Endothelial cell of umbilical vein (primary cell): ENCODE measurements at regions not wholly inside any gene's neighbourhood (a gene's known extent, or its start where the extent isn't known, plus 50 kb on each side); places are given as distances from the start of the nearest gene placed in this dataset.

Experiments
- BruUV-seq: library from RNA; stranded (reverse); fragments of 400-500 nt; replicated peaks from 2 replicates; lab custom pipeline; 2021; lab: Mats Ljungman, UMichigan
- CTCF ChIA-PET: fragments of 300-600, 350-600 bp; sonication (Branson Sonifier 250); formaldehyde crosslinking; loops from one replicate; lab custom pipeline; 2021; ENCODE audit warnings: antibody characterized with exemption, inconsistent platforms; lab: Charles Lee
- POLR2A ChIA-PET: fragments of 300-600, 350-600 bp; sonication (Branson Sonifier 250); formaldehyde crosslinking; loops from one replicate; lab custom pipeline; 2021; ENCODE audit warnings: antibody characterized with exemption, inconsistent platforms; lab: Charles Lee
- DNase-seq: peaks from one replicate; pipeline ENCODE4 v3.0.0-alpha.2; 2011; ENCODE audit warnings: low read depth, low spot score
- FAIRE-seq: peaks from 2 replicates; lab custom pipeline; 2011; peaks lifted over from hg19 to GRCh38; lab: Jason Lieb, UNC
- H2AFZ ChIP-seq: 2 replicates; pipeline ENCODE4 v1.6.0; 2012; ENCODE audit warnings: low read depth, low read length, control low read depth, inconsistent platforms
- H3K27ac ChIP-seq: 2 replicates; pipeline ENCODE4 v1.5.1; 2011; ENCODE audit warnings: low read depth, mild to moderate bottlenecking, control low read depth, low read length, moderate library complexity; ENCODE audit not compliant: insufficient read depth
- H3K27me3 ChIP-seq, 2 experiments: 2 replicates each; pipeline versions ENCODE4 v1.6.0 to v1.6.1; 2011; ENCODE audit warnings: low read length in 2 of 2, mixed read lengths in 1 of 2; ENCODE audit not compliant: control insufficient read depth in 2 of 2, insufficient read depth in 2 of 2
- H3K36me3 ChIP-seq, 2 experiments: 2 replicates in 1 of 2; 3 replicates in 1 of 2; pipeline ENCODE4 v1.5.1; 2011; ENCODE audit warnings: low read length in 2 of 2, mild to moderate bottlenecking in 1 of 2, moderate library complexity in 1 of 2; ENCODE audit not compliant: control insufficient read depth in 2 of 2, insufficient read depth in 2 of 2; ENCODE audit errors: extremely low read depth in 1 of 2
- H3K4me1 ChIP-seq: 3 replicates; pipeline ENCODE4 v1.5.1; 2011; ENCODE audit warnings: mild to moderate bottlenecking, low read length; ENCODE audit not compliant: control insufficient read depth, insufficient read depth; ENCODE audit errors: extremely low read depth
- H3K4me2 ChIP-seq: 2 replicates; pipeline ENCODE4 v1.6.1; 2011; ENCODE audit warnings: low read length, control low read depth, mixed read lengths; ENCODE audit not compliant: insufficient read depth
- H3K4me3 ChIP-seq, 3 experiments: fragments of 200-600 bp in 1 of 3; sonication (generic), shearing (Covaris generic) in 1 of 3; replicated peaks in 1 of 3; 2 replicates each; pipeline ENCODE4 v1.5.1; 2011 to 2016; ENCODE audit warnings: control low read depth in 3 of 3, low read length in 3 of 3, mild to moderate bottlenecking in 2 of 3, inconsistent platforms in 1 of 3, low read depth in 1 of 3, moderate library complexity in 1 of 3; ENCODE audit not compliant: insufficient read depth in 1 of 3
- H3K79me2 ChIP-seq: 2 replicates; pipeline ENCODE4 v1.6.0; 2012; ENCODE audit warnings: low read length, inconsistent platforms; ENCODE audit not compliant: control insufficient read depth, insufficient read depth
- H3K9ac ChIP-seq: replicated peaks from 2 replicates; pipeline ENCODE3; 2011; ENCODE audit warnings: low read length, control low read depth; ENCODE audit not compliant: insufficient read depth; ENCODE audit errors: extremely low read depth
- H3K9me1 ChIP-seq: replicated peaks from 3 replicates; pipeline ENCODE4 v1.6.0; 2011; ENCODE audit warnings: mild to moderate bottlenecking, low read length; ENCODE audit not compliant: control insufficient read depth, insufficient read depth; ENCODE audit errors: extremely low read depth
- H3K9me3 ChIP-seq: replicated peaks from 2 replicates; pipeline ENCODE4 v1.5.1; 2012; ENCODE audit warnings: low read length, inconsistent platforms; ENCODE audit not compliant: control insufficient read depth, insufficient read depth
- H4K20me1 ChIP-seq: replicated peaks from 2 replicates; pipeline ENCODE3; 2011; ENCODE audit warnings: mild to moderate bottlenecking, low read length; ENCODE audit not compliant: control insufficient read depth, insufficient read depth; ENCODE audit errors: extremely low read depth
- CTCF ChIP-seq, 2 donors: IDR thresholded peaks; 1 replicate in 1 of 2; 2 replicates in 1 of 2; pipeline ENCODE4 v1.5.1; 2011; ENCODE audit warnings: low read length in 2 of 2, mild to moderate bottlenecking in 2 of 2, moderate library complexity in 2 of 2, control low read depth in 1 of 2, inconsistent platforms in 1 of 2, low read depth in 1 of 2; ENCODE audit not compliant: insufficient read depth in 1 of 2; ENCODE audit errors: extremely low read depth in 1 of 2
- EZH2 ChIP-seq: IDR thresholded peaks from 2 replicates; pipeline ENCODE4 v1.6.1; 2012; ENCODE audit warnings: borderline replicate concordance, low read depth, mild to moderate bottlenecking, moderate library complexity, low read length, inconsistent platforms; ENCODE audit not compliant: severe bottlenecking
- FOS ChIP-seq: IDR thresholded peaks from 2 replicates; pipeline ENCODE4 v1.6.1; 2011; ENCODE audit warnings: mild to moderate bottlenecking, low read length, moderate library complexity, borderline replicate concordance; ENCODE audit not compliant: insufficient read depth
- GATA2 ChIP-seq: IDR thresholded peaks from 2 replicates; pipeline ENCODE4 v1.7.0; 2011; ENCODE audit warnings: low read depth, mild to moderate bottlenecking, moderate library complexity, mixed read lengths, low read length; ENCODE audit not compliant: insufficient read length, insufficient read depth
- JUN ChIP-seq: IDR thresholded peaks from 2 replicates; pipeline ENCODE4 v1.6.1; 2011; ENCODE audit warnings: borderline replicate concordance, low read depth; ENCODE audit not compliant: insufficient read length, insufficient read depth
- MYC ChIP-seq: IDR thresholded peaks from one replicate; pipeline ENCODE4 v1.6.1; 2011; ENCODE audit warnings: mild to moderate bottlenecking, low read depth, low read length
- POLR2A ChIP-seq: IDR thresholded peaks from 2 replicates; pipeline ENCODE4 v1.6.1; 2012; ENCODE audit warnings: low read depth, mild to moderate bottlenecking, control low read depth, low read length
- POLR2AphosphoS5 ChIP-seq: IDR thresholded peaks from 2 replicates; pipeline ENCODE4 v1.6.1; 2012; ENCODE audit warnings: low read depth, mild to moderate bottlenecking, control low read depth, low read length, moderate library complexity; ENCODE audit not compliant: insufficient read depth
- dilution Hi-C: fragments of 300-500 bp; cut with MboI; formaldehyde crosslinking; loops from one replicate; pipeline ENCODE4 v1.15.0; 2019; ENCODE audit warnings: low sequenced_read_pairs; ENCODE audit not compliant: extremely low pct_ligation_motif_present
- intact Hi-C: fragments of 100-400 bp; cut with micrococcal nuclease; formaldehyde crosslinking; loops from one replicate; pipeline ENCODE4 v1.10.0; 2022
- TF ChIP-seq, protein P1 (sequence below): IDR thresholded peaks from 2 replicates; pipeline ENCODE4 v1.6.1; 2011; ENCODE audit not compliant: insufficient read depth, insufficient read length

DNA sequence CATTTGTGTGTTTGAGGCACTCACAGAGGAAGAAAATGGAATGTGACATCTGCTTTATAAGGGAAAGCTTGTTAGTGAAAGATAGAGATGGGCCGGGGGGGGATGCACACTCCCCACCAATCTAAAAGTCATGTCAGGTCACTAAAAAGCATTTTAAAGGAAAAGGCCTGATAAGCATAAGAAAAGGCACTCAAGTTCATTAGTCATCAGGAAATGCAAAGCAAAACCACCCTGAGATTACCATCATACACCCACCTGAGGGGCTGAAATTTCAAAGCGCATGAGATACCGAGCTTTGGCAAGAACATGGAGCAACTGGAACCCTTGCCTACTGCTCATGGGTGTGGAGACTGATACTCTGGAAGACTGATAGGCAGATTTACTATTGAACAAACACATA, 77.9 kb upstream of the ANO1 start:
- no TSS peak for BruUV-seq
- no peak for FAIRE-seq
- POLR2A ChIA-PET, result no interaction called here

More for the DNA sequence above, 77.9 kb upstream of the ANO1 start:
- no peaks in the 10 kb centered on the region for H4K20me1 ChIP-seq
- H3K9me3 ChIP-seq, result no peaks in the 10 kb centered on the region
- no peak overlapping the region for H3K4me3 ChIP-seq
- DNase-seq, result no peak
- no peaks in the 10 kb centered on the region for H3K9me1 ChIP-seq
- intact Hi-C loops (no loop called here), dilution Hi-C loops (no loop called here)
- CTCF ChIA-PET, result interaction anchor here (0.7 kb wide), 1 partner anchor 9 kb away, joined by 3 read pairs; no protein-coding TSS in a partner anchor
- H3K27ac ChIP-seq, result no peak overlapping the region
- TF ChIP-seq EZH2 (no peak), POLR2AphosphoS5 (no peak), MYC (no peak), JUN (no peak), GATA2 (no peak), CTCF (IDR thresholded peaks at IDR 0.05; ENCODE audit: extremely low read depth in 1 of 2, insufficient read depth in 1 of 2, low read depth in 1 of 2, low read length in 2 of 2) (no peak), FOS (no peak), POLR2A (no peak)
- TF ChIP-seq, protein P1, sequence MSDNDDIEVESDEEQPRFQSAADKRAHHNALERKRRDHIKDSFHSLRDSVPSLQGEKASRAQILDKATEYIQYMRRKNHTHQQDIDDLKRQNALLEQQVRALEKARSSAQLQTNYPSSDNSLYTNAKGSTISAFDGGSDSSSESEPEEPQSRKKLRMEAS, result no peak
- no peaks in the 10 kb centered on the region for H3K79me2 ChIP-seq
- no peaks in the 10 kb centered on the region for H3K27me3 ChIP-seq
- no peak overlapping the region for H3K9ac ChIP-seq
- no peaks in the 10 kb centered on the region for H3K36me3 ChIP-seq
- H2AFZ ChIP-seq, result no peak overlapping the region
- no peaks in the 10 kb centered on the region for H3K4me1 ChIP-seq
- no peak overlapping the region for H3K4me2 ChIP-seq
